Sigmoid colon (tissue), 6 donors: ENCODE measurements at regions not wholly inside any gene's neighbourhood (a gene's known extent, or its start where the extent isn't known, plus 50 kb on each side); places are given as distances from the start of the nearest gene placed in this dataset.

Source experiments
- DNase-seq: peaks from one replicate; pipeline ENCODE4 v3.0.0-alpha.2; 2019
- H3K27ac ChIP-seq, 4 donors: fragments of 200-600 bp; sonication (generic); one replicate each; pipeline ENCODE4 v1.5.1; 2016 to 2019; ENCODE audit warnings: mild to moderate bottlenecking in 1 of 4
- H3K27me3 ChIP-seq, 3 donors: fragments of 200-600 bp; sonication (generic); one replicate each; pipeline ENCODE4 v1.5.1; 2019; ENCODE audit warnings: mild to moderate bottlenecking in 1 of 3
- H3K36me3 ChIP-seq, 4 donors: fragments of 200-600 bp; sonication (generic); one replicate each; pipeline ENCODE4 v1.5.1; 2016 to 2019
- H3K4me1 ChIP-seq, 4 donors: fragments of 200-600 bp; sonication (generic); one replicate each; pipeline ENCODE4 v1.5.1; 2017 to 2019
- H3K4me3 ChIP-seq, 4 donors: fragments of 200-600 bp; sonication (generic); one replicate each; pipeline ENCODE4 v1.5.1; 2017 to 2019; ENCODE audit warnings: mild to moderate bottlenecking in 2 of 4, moderate library complexity in 1 of 4
- H3K9me3 ChIP-seq, 4 donors: fragments of 200-600 bp in 3 of 4; sonication (generic) in 3 of 4; one replicate each; pipeline versions ENCODE4 v1.5.1 to v1.6.1; 2013 to 2019
- EP300 ChIP-seq, 4 donors: sonication (generic); formaldehyde crosslinking; IDR thresholded peaks; one replicate each; pipeline ENCODE4 v1.6.1; 2017; ENCODE audit warnings: antibody characterized with exemption in 4 of 4
- POLR2A ChIP-seq, 2 donors: fragments of 450-650 bp; IDR thresholded peaks; one replicate each; pipeline ENCODE4 v1.6.1; 2016; ENCODE audit warnings: antibody characterized with exemption in 2 of 2, mild to moderate bottlenecking in 2 of 2, moderate library complexity in 2 of 2
- POLR2AphosphoS5 ChIP-seq, 4 donors: sonication (generic); formaldehyde crosslinking; IDR thresholded peaks; one replicate each; pipeline ENCODE4 v1.6.1; 2017; ENCODE audit warnings: antibody characterized with exemption in 4 of 4
- WGBS, 2 donors: extraction: QIAGEN DNeasy Blood & Tissue Kit; methylation state at CpG; one replicate each; pipeline ENCODE4 v1.1.7; 2013; 5-methylcytosine and 5-hydroxymethylcytosine counted together
- intact Hi-C: fragments of 100-400 bp; cut with DNase I; formaldehyde crosslinking; loops from one replicate; pipeline ENCODE4 v1.15.1; 2023
- TF ChIP-seq, protein P1 (sequence below), 4 experiments: fragments of 450-650 bp in 3 of 4; fragments of 200-600 bp in 1 of 4; IDR thresholded peaks; one replicate each; pipeline ENCODE4 v1.5.1; 2016 to 2019; ENCODE audit warnings: antibody characterized with exemption in 4 of 4, mild to moderate bottlenecking in 3 of 4, moderate library complexity in 2 of 4
- donor health status: healthy with polysubstance abuse.
- donor health status: healthy.

GRCh38 chr17:15007147-15007553 is 258.0 kb downstream of the PMP22 start:
- TF ChIP-seq EP300 (IDR thresholded peaks at IDR 0.05) (no peak), POLR2A (IDR thresholded peaks at IDR 0.05) (no peak), POLR2AphosphoS5 (IDR thresholded peaks at IDR 0.05) (no peak)
- TF ChIP-seq, protein P1, sequence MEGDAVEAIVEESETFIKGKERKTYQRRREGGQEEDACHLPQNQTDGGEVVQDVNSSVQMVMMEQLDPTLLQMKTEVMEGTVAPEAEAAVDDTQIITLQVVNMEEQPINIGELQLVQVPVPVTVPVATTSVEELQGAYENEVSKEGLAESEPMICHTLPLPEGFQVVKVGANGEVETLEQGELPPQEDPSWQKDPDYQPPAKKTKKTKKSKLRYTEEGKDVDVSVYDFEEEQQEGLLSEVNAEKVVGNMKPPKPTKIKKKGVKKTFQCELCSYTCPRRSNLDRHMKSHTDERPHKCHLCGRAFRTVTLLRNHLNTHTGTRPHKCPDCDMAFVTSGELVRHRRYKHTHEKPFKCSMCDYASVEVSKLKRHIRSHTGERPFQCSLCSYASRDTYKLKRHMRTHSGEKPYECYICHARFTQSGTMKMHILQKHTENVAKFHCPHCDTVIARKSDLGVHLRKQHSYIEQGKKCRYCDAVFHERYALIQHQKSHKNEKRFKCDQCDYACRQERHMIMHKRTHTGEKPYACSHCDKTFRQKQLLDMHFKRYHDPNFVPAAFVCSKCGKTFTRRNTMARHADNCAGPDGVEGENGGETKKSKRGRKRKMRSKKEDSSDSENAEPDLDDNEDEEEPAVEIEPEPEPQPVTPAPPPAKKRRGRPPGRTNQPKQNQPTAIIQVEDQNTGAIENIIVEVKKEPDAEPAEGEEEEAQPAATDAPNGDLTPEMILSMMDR (IDR thresholded peaks at IDR 0.05): no peak
- intact Hi-C loops: no loop called here
- Histone ChIP-seq H3K9me3 (no peaks in the 10 kb centered on the region), H3K4me3 (no peak overlapping the region), H3K27ac (no peak overlapping the region), H3K36me3 (no peaks in the 10 kb centered on the region), H3K27me3 (no peaks in the 10 kb centered on the region), H3K4me1 (no peaks in the 10 kb centered on the region)
- WGBS, 2 donors: 64 to 75% methylated on average over 7 of the region's 7 CpGs
- no peak for DNase-seq

- DNase-seq: no peak
- H3K36me3 ChIP-seq: no peaks in the 10 kb centered on the region
- H3K4me1 ChIP-seq: no peaks in the 10 kb centered on the region
- H3K27ac ChIP-seq: no peak overlapping the region
- no peak overlapping the region for H3K4me3 ChIP-seq
- no peak for TF ChIP-seq POLR2A (IDR thresholded peaks at IDR 0.05)
- TF ChIP-seq, protein P1 (IDR thresholded peaks at IDR 0.05): no peak
- no peak for TF ChIP-seq EP300 (IDR thresholded peaks at IDR 0.05)
- TF ChIP-seq POLR2AphosphoS5 (IDR thresholded peaks at IDR 0.05): no peak
- H3K9me3 ChIP-seq: no peaks in the 10 kb centered on the region
- 84 to 86% methylated on average over 11 of the region's 11 CpGs for WGBS, 2 donors
- intact Hi-C loops: no loop called here
- no peaks in the 10 kb centered on the region for H3K27me3 ChIP-seq
These were observed 258.6 kb downstream of the PMP22 start for GRCh38 chr17:15006421-15007128.

GRCh38 chr17:15000661-15001060 is 264.5 kb downstream of the PMP22 start:
- no peak for DNase-seq
- Histone ChIP-seq H3K4me3 (no peak overlapping the region), H3K4me1 (no peaks in the 10 kb centered on the region), H3K36me3 (no peaks in the 10 kb centered on the region), H3K9me3 (no peaks in the 10 kb centered on the region), H3K27me3 (no peaks in the 10 kb centered on the region), H3K27ac (no peak overlapping the region)
- intact Hi-C loops: no loop called here
- TF ChIP-seq EP300 (IDR thresholded peaks at IDR 0.05) (no peak), POLR2A (IDR thresholded peaks at IDR 0.05) (no peak)
- TF ChIP-seq, protein P1 (IDR thresholded peaks at IDR 0.05): no peak

DNA sequence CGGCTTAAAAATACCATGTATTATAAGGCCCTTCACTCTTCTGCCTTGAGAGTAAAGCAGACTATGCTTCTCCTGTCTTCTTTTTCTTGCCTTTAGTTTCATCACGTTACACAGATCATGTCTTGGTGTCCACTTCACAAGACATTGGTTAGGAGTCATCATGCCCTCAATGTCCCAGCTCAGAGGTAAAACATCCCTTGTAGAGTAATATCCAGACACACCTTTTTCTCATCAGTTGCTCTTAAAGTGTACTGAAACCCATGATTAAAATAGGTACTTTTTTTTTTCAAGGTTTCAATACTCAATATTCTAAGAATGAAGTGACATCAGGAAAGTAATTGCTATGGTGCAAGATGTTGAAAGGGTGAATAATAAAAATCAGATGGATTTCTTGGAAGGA is 267.8 kb downstream of the PMP22 start:
- Histone ChIP-seq H3K9me3 (no peaks in the 10 kb centered on the region), H3K27me3 (no peaks in the 10 kb centered on the region), H3K4me3 (no peak overlapping the region), H3K36me3 (no peaks in the 10 kb centered on the region), H3K27ac (no peak overlapping the region), H3K4me1 (no peaks in the 10 kb centered on the region)
- WGBS, 2 donors: 88 to 89% methylated on average over 2 of the region's 2 CpGs
- DNase-seq: no peak
- TF ChIP-seq POLR2A (IDR thresholded peaks at IDR 0.05) (no peak), POLR2AphosphoS5 (IDR thresholded peaks at IDR 0.05) (no peak), EP300 (IDR thresholded peaks at IDR 0.05) (no peak)
- TF ChIP-seq, protein P1 (IDR thresholded peaks at IDR 0.05): no peak
- intact Hi-C loops: no loop called here

DNA sequence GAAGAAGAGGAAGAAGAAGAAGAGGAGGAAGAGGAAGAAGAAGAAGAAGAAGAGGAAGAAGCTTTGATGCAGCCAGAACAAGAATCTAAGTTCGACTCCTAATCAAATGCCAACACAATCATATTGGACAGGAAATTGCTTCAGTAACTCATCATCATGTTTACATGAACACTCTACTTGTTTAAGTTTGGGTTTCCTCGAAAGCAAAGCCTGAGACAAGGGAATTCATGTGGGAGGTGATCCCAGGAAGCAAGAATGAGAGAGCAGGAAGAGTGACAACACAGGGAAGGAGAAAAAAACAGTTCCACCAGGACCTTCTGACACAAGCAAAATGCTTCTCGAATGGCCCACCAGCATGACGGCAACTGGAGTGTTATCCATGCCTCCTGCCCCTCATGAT is 279.0 kb downstream of the PMP22 start:
- no peak for DNase-seq
- Histone ChIP-seq H3K9me3 (peaks cover 0 to 3% (median 0%) of the 10 kb centered on the region in 4 donors), H3K4me1 (no peaks in the 10 kb centered on the region), H3K4me3 (no peak overlapping the region), H3K27me3 (peaks cover 0 to 19% (median 0%) of the 10 kb centered on the region in 3 donors), H3K27ac (no peak overlapping the region), H3K36me3 (no peaks in the 10 kb centered on the region)
- TF ChIP-seq EP300 (IDR thresholded peaks at IDR 0.05) (no peak), POLR2AphosphoS5 (IDR thresholded peaks at IDR 0.05) (no peak), POLR2A (IDR thresholded peaks at IDR 0.05) (no peak)
- TF ChIP-seq, protein P1 (IDR thresholded peaks at IDR 0.05): no peak
- intact Hi-C loops: no loop called here
- 61 to 74% methylated on average over 4 of the region's 4 CpGs for WGBS, 2 donors
